ENCODE measurements at regions not wholly inside any gene's neighbourhood (a gene's known extent, or its start where the extent isn't known, plus 50 kb on each side); places are given as distances from the start of the nearest gene placed in this dataset.

- no peak for DNase-seq
- Histone ChIP-seq H3K4me1 (no peaks in the 10 kb centered on the region), H3K9me3 (no peaks in the 10 kb centered on the region), H3K27ac (no peak overlapping the region), H3K36me3 (no peaks in the 10 kb centered on the region), H3K27me3 (peaks cover 0 to 15% (median 4%) of the 10 kb centered on the region in 7 donors), H3K4me3 (no peak overlapping the region)
- TF ChIP-seq CTCF (IDR thresholded peaks at IDR 0.05): no peak
- ATAC-seq: no peak
- WGBS, 2 donors: 57% methylated on average over 5 of the region's 5 CpGs
- intact Hi-C loops (cut with DNase I): no loop called here
Observed at GRCh38 chr9:86885232-86885631, 62.1 kb downstream of the GAS1 start.

- WGBS, 2 donors: 87 to 88% methylated on average over 13 of the region's 13 CpGs
- Histone ChIP-seq H3K4me3 (no peak overlapping the region), H3K27me3 (peaks cover 0 to 19% (median 0%) of the 10 kb centered on the region in 7 donors), H3K36me3 (no peaks in the 10 kb centered on the region), H3K27ac (no peak overlapping the region), H3K9me3 (peaks cover 0 to 6% (median 0%) of the 10 kb centered on the region in 11 donors), H3K4me1 (no peaks in the 10 kb centered on the region)
- intact Hi-C loops (cut with DNase I): no loop called here
- ATAC-seq (no peak), DNase-seq (no peak)
- no peak for TF ChIP-seq CTCF (IDR thresholded peaks at IDR 0.05)
Observed at GRCh38 chr9:86876621-86877196, 70.6 kb downstream of the GAS1 start.

- intact Hi-C loops (cut with DNase I): loop anchor here in 1 of 10 donors (10.0 kb wide), 1 partner anchor 224 kb away; no protein-coding TSS in a partner anchor
- Histone ChIP-seq H3K9me3 (peaks cover 0 to 6% (median 0%) of the 10 kb centered on the region in 11 donors), H3K27ac (no peak overlapping the region), H3K27me3 (peaks cover 0 to 3% (median 0%) of the 10 kb centered on the region in 7 donors), H3K36me3 (no peaks in the 10 kb centered on the region), H3K4me1 (no peaks in the 10 kb centered on the region), H3K4me3 (no peak overlapping the region)
- TF ChIP-seq CTCF (IDR thresholded peaks at IDR 0.05): no peak
- DNase-seq (no peak), ATAC-seq (no peak)
- 75% methylated on average over 2 of the region's 2 CpGs for WGBS, 2 donors
Observed at GRCh38 chr9:86868616-86869015, 78.7 kb downstream of the GAS1 start.

- 42 to 50% methylated on average over 5 of the region's 5 CpGs for WGBS, 2 donors
- H3K36me3 ChIP-seq: no peaks in the 10 kb centered on the region
Observed at GRCh38 chr9:86867804-86868313, 79.4 kb downstream of the GAS1 start.

More at GRCh38 chr9:86867804-86868313, 79.4 kb downstream of the GAS1 start:
- H3K4me3 ChIP-seq: no peak overlapping the region
- DNase-seq (no peak), ATAC-seq (no peak)
- peaks cover 0 to 2% (median 0%) of the 10 kb centered on the region in 11 donors for H3K9me3 ChIP-seq
- no peaks in the 10 kb centered on the region for H3K4me1 ChIP-seq
- intact Hi-C loops (cut with DNase I): loop anchor here in 1 of 10 donors (10.0 kb wide), 1 partner anchor 223 kb away; no protein-coding TSS in a partner anchor
- no peak for TF ChIP-seq CTCF (IDR thresholded peaks at IDR 0.05)
- H3K27me3 ChIP-seq: peaks cover 0 to 7% (median 0%) of the 10 kb centered on the region in 7 donors
- no peak overlapping the region for H3K27ac ChIP-seq

Data from heart right ventricle (tissue), 16 donors.